ENCODE measurements at regions not wholly inside any gene's neighbourhood (a gene's known extent, or its start where the extent isn't known, plus 50 kb on each side); places are given as distances from the start of the nearest gene placed in this dataset.
"Not testable (repeated sequence)": the region's sequence is repeated elsewhere in the genome, so short reads cannot be mapped to it uniquely, and the experiment has no call there.

DNA sequence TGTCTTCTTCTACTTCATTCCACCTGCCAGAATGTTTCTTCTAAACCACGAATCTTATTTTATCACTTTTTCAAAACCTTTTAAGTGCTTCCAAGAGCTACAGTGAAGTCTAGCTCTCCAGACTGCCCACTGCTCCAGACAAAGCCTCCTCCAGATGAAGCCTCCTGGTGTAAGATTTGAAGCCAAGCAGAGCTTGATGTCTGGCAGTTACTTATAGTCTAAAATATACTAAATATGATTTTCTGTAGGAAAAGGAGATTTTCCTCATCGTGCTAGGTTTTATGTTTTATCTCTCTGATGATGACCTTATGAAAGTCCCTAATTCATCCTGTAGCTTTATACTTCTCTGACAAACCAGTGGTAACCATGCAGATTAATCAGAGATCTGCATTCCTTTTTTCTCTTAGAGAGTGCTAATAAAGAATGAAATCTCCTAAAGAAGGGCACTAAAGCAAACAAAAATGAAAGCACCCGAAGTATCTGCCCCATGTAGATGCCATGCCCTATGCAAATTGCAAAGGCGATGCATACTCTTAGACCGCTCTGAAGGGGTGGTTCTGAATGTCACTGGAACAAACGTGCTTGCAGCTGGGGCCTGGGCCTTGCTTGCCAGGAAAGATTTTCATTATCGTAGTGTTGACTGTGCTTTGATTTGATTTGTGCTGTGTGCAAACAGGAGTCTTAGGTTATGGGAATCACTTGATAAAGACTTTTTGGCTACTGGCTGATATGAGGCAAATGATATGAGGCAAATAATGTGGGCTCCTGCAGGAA, 314.2 kb downstream of the PID1 start:
- DNase-seq, result no peak

DNA sequence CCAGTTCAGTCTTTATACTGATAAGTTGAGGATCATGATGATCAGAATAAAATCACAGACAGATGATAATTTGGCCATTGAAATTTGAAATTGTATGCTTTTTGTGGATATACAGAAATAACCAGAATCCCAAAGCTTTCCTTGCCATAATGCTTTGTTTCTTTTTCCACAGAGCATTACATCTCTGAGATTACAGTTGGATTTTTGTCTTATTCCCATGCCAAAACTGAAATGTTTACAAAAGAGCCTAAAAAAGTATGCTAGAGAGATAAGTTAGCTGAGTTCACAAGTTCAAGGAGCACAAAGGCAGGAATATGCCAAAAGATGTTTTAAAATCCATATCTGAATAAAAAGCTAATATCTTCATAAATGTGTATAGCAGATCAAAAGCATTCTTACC, 321.3 kb downstream of the PID1 start:
- no peak for DNase-seq

DNA sequence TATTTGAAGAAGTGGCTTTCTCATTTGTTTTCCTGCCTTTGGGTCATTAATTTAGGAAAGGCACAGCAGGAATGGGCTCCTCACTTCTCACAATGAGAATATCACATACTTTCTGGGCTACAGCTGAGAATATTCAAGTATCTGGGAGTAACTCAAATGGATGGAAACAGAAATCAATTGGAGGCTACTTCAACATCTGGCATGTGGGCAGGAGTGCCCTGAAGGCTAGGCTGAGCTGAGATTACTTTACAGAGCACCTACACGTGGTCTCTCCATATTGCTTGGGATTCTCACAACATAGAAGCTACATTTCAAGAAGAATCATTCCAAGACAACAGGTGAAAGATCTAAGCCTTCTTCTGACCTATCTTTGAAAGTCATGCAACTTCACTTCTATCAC, 325.4 kb downstream of the PID1 start:
- no peak for DNase-seq

DNA sequence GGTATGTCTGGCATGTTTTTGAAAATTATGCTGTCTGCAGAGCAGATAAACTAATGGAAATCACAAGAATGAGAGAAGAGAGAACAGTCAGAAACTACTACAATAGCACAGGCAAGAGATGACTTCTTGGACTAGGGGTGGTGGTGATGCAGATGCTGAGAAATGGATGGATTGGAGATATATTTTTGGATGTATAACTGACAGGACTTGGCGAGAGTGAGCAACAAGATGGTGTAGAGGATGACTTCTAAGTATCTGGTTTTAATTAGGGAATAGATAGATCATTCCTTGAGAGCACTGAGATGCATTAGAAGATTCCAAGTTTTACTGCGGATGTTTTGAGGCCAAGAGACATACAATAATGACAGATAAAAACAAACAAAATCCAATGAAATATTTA, 328.2 kb downstream of the PID1 start:
- no peak for DNase-seq

DNA sequence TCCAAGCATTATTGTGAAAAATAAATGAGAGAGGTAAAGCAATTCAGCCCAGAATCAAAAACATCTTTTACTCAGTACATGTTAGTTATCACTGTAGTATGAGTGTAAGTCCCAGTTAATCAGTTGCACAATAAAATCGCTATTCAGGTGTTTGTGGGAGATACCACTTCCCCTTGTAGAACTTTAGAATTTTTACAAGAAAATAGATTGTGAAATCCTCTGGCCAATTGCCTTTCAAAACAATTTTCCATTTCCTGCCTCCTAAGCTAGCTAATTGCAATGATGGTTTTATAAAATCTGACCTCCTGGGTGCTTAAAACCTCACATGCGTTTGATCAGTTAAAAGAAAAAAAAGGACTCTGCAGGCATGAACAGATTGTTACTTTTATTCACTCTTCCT, 332.5 kb downstream of the PID1 start:
- DNase-seq, result no peak

DNA sequence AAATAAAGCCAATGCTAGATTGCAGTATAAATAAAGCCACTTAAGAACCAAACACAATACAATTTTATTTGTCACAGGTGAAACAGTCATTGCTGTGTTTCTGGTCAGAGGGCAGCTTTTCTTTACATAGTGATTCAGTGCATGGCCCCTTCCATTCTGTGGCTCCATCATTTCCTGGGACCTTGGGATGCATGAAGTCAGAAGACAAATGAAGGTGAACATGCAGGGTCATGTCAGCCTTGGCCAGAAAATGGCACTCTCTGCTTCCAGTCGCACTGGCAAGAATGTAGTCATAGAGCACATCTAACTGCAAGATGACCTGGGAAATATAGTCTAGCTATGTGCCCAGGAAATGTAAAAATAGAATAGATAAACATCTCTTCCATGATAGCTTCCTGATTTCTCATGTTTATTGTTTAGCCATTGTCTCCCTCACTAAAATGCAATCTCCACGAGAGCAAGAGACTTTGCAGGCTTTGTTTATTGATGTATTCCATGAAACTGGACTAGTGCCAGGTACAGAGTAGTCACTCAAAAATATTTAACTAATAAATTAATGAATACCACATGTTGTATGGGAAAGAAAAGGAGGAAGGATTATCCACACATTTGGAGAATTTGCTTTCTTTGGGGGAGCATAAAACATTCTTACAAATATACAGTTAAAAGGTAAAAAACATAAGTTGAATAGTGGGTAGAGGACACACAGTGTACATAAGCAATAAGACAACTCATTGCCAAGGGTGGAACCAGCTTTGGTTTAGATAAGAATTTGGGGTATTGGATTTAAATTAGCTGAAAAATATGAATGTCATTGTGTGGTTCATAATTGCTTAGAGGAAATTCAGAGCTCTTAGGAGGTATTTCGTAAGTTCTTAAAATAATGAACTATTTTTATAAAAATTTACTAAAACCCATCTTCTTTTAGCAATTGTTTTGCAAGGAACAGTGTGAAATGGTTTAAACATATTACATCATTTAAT, 343.8 kb downstream of the PID1 start:
- no peak for DNase-seq

DNA sequence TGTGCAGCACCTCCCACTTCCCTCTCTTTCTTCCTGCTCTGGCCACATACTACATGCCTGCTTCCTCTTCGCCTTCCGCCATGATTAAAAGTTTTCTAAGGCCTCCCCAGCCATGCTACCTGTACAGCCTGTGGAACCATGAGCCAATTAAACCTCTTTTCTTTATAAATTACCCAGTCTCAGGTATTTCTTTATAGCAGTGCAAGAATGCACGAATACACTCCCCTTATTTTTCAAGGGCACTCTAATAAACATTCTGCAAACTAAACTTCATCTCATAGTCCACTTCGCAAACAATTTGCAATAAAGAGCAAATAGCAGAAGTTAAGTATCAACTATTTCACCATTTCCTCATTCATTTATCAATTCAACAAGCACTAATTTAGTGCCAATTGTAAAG, 351.3 kb downstream of the PID1 start:
- no peak for DNase-seq

DNA sequence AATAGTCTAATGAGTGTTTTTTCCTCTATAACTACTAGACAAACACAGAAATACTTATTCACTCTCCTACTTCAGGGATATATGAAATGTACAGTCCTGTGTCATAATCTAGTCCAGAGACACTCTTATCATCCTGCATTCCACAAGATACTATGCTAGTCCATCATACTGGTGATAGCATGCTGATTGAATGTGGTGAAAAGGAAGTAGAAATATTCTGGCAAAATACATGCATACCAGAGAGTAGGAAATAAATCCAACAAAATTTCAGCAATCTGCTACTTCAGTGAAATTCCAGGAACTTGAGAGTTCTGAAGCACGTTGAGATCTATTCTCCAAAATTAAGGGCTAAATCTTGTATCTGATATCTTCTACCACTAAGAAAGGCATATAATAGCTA, 353.9 kb downstream of the PID1 start:
- no peak for DNase-seq

DNA sequence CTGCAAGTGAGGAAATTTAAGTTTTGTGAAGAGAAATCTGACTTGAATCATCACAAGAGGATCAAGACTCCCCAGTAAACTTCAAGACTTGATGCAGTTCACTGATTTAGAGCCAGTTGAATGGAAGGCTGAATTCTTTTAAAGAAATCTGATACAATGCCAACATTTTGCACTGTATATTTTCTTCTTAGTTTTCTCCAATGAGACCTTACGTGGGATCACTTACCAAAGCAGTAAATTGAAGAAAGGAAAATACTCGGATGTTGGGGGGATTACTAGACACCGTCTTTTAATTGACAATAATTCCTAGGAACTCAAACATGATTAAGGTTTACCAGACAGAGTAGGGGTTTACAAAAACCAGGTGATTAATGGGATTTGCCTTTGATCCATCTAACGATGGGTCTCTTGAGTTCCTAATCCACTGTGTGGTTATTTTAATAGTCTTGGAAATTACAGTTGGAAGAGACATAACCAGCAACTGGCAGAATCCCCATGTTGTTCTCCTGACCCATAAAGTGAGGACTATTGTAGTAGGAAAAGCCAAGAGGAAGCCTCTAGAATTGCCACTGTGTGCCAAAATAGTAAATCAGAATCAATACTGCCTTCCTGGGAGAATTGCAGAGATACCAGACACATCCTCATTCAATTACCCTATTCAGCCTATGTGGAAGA, 354.5 kb downstream of the PID1 start:
- no peak for DNase-seq

DNA sequence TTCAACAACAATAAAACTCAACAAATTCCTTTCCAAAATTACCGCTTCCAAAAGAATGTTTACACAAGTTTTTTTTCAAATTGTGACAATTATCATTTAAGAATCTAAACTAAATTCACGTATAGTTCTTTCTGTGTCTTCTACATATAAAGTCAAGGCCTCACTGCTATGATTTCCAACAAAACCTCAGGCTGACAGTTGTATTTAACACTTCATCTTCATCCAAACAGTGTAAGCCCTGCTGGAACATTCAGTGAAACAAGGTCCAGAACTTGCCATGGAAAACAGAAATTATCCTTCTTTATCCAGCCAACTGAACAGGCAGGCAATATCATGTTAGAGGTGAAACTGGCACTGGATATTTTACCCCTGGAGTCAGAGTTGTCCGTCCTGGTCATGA, 357.9 kb downstream of the PID1 start:
- DNase-seq, result no peak

DNA sequence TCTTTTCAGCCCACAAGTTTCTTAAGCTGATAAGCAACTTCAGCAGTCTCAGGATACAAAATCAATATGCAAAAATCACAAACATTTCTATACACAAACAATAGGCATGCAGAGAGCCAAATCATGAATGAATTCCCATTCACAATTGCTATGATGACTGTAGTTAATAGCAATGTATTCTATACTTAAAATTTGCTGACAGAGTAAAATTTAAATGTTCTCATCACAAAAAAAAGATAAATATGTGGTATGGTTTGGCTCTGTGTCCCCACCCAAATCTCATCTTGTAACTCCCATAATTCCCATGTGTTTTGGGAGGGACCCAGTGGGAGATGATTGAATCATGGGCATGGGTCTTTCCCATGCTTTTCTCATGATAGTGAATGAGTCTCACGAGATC, 360.2 kb downstream of the PID1 start:
- DNase-seq, result not testable (repeated sequence)

DNA sequence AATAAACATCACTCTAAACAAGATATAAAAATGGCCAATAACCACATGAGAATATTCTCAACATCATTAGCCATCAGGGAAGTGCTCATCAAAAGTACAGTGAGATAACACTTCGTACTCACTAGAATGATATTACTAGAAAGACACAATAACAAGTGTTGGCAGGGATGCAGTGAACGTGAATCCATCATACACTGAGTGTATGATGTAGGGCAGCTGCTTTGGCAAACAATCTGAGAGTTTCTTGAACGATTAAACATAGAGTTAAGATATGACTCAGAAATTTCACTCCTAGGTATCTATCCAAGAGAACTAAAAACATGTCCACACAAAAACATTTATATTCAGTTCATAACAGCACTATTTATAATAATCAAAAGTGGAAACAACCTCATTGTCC, 368.9 kb downstream of the PID1 start:
- no peak for DNase-seq

DNA sequence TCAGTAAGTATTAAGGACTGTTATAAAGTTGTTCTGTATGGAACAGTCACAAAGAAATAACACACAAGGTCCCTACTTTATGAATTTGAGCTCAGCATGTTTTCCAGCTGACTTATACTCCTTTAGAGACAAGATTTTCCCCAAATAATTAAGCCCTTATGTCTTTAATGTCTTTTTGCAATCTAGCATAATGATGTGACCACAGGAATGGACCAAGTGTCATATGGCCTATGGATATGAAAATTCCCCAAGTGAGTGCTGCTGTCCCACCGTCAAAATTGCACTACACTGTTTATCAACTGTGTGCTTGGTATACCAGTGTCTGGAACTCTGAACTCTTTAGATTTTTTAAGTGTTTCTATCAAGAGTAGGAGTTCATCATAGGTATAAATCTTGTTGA, 369.6 kb downstream of the PID1 start:
- no peak for DNase-seq

DNA sequence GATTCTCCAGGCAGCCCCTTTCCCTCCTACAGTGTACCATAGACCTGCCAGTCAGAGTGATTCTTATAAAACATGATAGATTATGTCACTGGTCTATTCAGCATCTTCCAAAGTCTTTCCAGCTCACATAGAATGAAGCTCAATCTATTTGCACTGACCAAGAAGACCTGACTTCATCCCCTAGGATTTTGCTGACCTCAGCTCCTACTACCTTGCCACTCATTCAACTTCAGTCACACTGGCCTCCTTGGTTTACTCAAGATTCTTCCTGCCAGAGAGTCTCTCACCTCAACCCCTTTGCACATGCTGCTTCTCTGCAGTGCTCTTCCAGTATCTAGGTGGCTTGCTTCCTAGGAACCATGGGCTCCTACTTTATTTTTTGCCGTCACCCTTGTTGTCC, 392.9 kb downstream of the PID1 start:
- no peak for DNase-seq

DNA sequence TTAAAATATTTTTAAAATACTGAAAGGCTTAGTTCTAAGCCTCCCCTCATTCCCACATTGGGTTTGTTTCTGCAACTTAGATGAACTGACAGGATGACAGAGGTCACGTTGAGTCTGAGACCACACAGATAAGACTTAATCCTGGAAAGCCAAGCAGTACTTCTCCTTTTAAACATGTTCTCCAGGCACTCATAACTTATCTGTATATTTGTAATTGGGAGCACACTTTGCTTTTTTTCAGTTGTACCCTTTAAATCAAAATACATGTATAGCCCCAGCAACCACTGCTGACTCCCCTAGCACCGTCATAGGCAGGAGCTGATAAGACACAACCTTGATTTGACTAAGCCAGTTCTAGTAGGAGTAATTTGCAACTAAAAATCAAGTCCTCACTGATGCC, 394.8 kb downstream of the PID1 start:
- DNase-seq, result no peak

DNA sequence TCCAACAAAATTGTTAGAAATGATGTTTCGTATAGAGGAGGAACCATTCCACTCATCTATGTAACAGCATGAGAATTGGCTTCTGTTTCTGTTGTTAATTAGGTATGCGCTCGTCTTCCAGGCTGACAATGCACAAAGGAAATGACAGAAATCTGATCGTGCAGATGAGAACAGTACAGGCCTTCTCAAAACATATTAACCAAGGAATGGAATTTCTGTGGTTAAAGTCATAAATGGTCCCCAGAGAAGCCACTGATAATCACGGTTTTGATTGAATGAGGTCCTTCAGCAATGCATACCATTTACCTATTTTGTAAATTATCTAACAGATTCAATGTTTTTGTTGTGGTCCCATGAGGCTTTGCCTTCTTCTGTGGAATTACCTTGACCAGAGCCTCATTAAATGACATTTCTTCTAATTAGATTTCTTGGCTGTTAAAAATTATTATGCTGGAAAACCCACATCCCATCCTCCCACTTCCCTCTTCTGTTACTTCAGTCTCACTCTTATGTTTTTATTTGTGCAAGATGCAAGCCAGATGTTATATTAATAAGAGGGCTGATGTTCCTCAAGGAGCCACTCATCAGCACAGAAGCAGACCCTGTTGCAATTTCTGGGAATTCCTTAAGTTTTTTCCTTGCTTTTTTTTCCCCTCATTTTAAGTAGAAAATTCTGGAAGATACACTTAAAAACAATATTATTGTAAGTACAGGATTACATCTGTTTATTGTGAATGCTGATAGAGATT, 395.8 kb downstream of the PID1 start:
- DNase-seq, result peak; percentile 18

DNA sequence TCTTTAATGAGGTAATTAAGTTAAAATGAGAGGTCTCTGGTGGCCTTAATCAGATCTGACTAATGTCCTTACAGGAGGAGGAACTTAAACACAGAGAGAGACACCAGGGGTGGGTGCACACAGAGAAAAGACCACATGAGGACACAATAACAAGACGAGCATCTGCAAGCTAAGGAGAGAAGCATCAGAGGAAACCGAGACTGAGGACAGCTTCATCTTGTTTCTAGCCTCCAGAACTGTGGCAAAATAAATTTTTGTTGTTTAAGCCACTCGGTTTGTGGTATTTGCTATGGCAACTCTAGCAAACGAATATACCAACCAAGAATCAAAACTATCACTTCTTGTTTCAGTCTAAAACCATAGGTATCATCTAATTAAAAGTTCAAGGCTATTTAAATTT, 400.1 kb downstream of the PID1 start:
- DNase-seq, result no peak

DNA sequence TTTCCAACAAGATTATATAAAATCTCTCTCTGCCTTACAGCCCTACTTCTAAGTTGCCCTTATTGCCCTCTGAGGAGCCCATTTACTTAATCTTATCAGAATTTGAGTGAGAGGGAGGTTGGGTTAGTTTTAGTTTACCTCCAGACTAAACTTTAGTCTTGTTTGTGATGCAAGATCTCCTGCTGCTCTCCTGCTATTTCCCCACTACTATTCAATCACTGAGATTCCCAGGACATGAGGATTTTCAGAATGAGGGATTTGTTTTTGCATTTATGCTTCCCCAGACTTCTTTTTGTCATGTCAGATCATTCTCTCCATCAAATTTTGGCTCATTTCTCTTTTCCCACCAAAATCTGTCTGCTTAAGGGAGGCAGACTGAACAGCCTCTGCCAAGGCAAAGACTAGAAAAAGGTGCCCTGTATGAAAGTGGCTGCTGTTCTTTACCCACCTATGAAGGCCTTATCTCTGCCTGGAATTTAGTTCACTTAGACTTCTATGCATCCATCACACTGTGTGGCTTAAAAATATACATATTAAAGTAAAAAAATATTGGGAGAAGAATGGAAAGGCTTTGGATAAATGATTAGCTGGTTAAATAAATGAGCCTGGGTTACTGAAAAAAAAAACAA, 401.3 kb downstream of the PID1 start:
- DNase-seq, result no peak

DNA sequence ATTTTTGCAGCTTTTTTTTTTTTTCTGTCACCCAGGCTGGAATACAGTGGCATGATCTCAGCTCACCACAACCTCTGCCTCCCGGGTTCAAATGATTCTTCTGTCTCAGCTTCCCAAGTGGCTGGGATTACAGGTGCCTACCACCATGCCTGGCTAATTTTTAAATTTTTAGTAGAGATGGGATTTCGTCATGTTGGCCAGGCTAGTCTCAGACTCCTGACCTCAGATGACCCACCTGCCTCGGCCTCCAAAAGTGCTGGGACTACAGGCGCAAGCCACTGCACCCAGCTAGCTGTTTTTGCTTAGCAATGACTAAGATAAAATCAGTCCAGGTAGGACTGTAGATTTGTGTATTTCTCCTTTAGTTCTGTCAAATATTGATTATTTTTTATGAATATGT, 403.7 kb downstream of the PID1 start:
- DNase-seq, result no peak

DNA sequence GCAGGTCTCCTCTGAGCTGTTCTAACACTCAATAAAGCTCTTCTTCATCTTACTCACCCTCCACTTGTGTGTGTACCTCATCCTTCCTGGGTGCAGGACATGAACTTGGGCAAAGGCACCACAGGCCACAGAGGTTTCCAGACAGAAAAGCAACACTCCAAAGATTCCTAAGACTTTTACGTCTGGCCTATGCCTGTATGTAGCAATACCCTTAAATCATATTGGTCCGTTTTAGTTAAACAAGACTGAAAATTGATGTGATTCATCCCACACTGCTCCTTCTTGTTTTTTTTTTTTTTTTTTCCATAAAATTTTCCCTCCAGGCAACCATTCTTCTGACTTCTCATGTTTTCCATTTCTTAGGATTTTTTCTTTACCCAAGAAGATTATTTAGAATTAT, 404.3 kb downstream of the PID1 start:
- DNase-seq, result no peak

DNA sequence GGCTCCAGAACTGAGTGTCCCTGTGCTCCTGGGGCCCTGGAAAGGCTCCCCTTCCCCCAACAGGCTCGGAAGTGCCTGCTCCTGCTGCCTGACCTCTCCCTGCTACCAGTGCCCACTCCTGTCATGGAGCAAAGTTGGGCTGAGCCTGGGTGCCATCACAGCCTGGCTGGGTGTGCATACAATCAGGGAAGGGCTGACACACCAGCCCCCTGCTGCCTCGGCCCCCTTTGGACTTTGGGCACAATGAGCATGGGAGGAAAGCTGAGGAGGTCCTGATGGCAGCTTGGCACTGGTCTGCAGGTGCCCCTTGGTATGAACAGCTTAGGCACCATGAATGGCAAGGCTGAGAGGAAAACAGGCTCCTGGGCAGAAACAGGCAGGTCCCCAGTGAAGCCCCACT, 405.0 kb downstream of the PID1 start:
- no peak for DNase-seq

DNA sequence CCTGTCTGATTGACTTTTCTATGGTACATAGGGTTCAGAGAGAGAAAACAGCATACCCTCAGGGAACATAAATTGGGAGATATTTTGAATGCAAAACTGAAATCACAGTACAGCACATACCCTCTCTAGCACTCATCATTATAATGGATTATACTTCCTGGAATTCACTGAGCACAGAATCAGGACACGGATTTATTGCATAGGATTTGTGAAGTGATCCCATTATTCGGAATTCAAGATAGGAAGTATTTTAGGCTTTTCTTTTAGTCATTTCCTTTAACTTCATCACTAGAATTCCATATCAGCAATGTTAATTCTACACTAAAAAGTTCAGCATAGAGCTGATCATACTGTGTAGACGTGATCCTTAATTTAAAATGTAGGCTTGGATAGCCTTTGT, 407.0 kb downstream of the PID1 start:
- DNase-seq, result no peak

All from hindlimb muscle (tissue), 1 donor.